ENCODE measurements at regions not wholly inside any gene's neighbourhood (a gene's known extent, or its start where the extent isn't known, plus 50 kb on each side); places are given as distances from the start of the nearest gene placed in this dataset.

GRCh38 chr7:142482891-142483658, 225.2 kb upstream of the PRSS58 start:
- TF ChIP-seq CTCF (IDR thresholded peaks at IDR 0.05) = peak; percentile 53 to 68 (median 68)
- TF ChIP-seq POLR2AphosphoS5 (IDR thresholded peaks at IDR 0.05) = no peak
